Loucy (cell line): ENCODE measurements at regions not wholly inside any gene's neighbourhood (a gene's known extent, or its start where the extent isn't known, plus 50 kb on each side); places are given as distances from the start of the nearest gene placed in this dataset.

Experiments
- CTCF ChIP-seq: fragments of 200-600 bp; sonication (generic); conservative IDR thresholded peaks from 2 replicates; pipeline ENCODE4 v1.5.1; 2014; ENCODE audit warnings: mild to moderate bottlenecking, antibody characterized with exemption, low read length
- EZH2phosphoT487 ChIP-seq: fragments of 200-600 bp; IDR thresholded peaks from 2 replicates; pipeline ENCODE4 v1.6.1; 2018; ENCODE audit warnings: antibody characterized with exemption, mild to moderate bottlenecking, moderate library complexity, borderline replicate concordance

DNA sequence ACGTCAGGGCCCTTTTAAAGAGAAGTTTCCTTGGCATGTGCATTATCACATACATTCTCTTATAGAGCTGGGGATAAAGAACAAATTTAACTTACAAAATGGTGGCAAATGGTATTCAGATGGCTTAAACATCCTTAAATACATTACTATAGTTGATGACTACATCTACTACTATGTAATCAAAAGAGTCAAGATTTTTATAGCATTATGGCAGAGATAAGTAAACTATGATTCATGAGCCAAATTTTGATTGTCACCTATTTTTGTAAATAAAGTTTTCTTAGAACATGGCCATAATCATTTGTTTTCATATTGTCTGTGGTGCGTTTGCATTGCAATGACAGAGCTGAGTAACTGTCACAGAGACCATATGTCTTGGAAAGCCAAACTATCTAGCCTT, 1188.6 kb upstream of the TENM4 start:
- TF ChIP-seq CTCF, result no peak
- TF ChIP-seq EZH2phosphoT487, result no peak
